DMS53 (cell line): ENCODE measurements at regions not wholly inside any gene's neighbourhood (a gene's known extent, or its start where the extent isn't known, plus 50 kb on each side); places are given as distances from the start of the nearest gene placed in this dataset.
A peak's percentile ranks its signal among the peaks of the same experiment; 100 is the strongest.
"Not testable (repeated sequence)": the region's sequence is repeated elsewhere in the genome, so short reads cannot be mapped to it uniquely, and the experiment has no call there.

Experiments
- DNase-seq: peaks from one replicate; lab custom pipeline; 2025; lab: John Stamatoyannopoulos, UW

DNA sequence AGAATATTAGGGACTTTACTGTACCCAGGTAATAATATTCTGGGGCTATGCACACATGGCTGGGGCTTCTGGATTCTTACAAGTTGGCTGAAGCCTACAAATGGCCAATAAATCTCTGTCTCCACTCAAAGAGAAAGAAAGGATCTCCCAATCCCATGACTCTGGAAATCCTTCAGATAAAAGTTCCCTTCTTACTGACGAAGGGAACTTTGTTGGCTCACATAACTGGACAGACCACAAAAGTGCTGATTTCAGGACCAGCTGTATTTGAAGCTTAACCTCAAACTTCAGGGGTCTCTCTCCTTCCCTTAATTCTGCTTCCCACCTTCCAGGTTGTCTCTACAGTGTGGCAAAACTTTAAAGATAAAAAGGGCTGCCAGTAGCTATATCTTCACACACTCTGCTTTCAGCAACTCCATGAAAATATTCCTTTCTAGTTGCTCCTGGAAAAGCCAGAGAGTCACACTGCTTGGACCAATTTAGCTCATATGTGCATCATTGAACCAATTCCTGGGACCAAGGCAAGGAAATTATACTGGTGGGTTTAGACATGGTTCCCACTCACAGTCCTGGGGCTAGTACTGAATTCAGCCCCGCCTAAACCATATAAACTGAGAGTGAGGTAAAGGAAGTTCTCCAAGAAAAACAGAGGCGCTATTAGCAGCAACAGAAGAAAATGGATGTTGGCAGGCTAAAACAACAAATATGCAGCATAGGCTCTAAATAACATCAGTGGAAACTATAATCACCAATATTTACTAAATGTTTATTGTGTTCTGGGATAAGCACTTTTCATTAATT is 290.0 kb upstream of the GADL1 start:
- no peak for DNase-seq

DNA sequence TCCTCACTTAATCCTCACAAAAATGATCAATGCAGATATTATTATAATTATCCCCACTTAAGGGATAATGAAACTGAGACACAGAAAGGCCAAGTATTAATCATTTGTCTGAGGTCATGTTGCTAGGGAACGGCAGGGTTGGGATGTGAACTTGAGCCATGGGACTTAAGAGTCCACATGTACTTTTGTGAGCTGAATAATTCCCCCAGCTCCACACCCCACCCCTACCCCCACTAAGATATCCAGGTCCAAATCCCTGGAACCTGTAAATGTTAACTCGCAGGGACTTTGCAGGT is 290.5 kb upstream of the GADL1 start:
- no peak for DNase-seq

DNA sequence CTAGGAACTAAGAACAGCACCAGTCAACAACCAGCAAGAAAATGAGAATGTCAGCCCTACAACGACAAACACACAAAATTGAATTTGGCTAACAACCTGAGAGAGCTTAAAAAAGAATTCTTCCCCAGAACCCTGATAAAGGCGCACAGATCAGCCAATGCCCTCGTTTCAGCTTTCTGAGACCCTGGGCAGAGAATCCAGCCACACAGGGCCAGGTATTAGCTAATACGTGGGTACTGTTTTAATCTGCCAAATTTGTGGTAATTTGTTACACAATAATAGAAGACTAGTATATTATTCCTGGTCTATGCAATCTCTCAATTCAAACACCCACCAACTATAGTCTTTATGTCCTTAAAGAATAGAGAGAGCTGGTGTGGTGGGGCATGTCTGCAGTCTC is 291.6 kb upstream of the GADL1 start:
- DNase-seq: no peak

DNA sequence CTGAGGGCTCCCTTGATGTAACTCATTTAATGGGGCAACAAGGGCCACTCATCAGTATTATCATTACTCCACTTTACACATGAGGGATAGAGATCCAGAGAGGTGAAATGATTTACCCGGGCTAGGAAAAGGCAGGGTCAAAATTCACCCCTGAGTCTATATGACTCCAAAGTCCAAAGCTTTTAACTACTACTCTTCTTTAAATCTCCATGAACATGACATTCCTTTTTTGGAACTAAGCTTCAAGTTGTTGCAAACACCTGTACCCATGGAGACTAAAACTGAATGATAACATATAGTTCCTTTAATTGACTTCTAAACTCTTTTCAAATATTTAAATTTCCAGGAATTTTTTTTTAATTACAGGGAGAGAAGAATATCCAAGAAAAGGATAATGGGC is 292.9 kb upstream of the GADL1 start:
- no peak for DNase-seq

DNA sequence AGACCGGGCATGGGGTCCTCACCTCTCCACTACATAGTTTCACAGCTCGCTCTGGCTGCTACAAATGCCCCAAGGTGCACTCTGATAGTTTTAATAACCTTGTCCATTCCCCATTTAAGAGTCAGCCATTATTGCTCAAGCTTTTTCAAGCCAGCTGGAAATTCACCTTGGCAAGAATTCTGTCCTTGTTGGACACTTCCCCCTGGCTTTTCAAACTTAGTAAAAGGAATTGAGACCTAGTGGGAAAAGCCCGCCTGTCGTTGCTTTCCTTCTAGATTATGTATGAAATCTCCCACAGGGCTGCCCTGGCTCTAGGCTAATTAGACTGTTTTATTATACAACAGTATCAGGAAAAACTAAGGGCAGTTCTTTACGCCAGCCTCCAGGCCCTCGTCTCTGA is 293.7 kb upstream of the GADL1 start:
- DNase-seq: no peak

DNA sequence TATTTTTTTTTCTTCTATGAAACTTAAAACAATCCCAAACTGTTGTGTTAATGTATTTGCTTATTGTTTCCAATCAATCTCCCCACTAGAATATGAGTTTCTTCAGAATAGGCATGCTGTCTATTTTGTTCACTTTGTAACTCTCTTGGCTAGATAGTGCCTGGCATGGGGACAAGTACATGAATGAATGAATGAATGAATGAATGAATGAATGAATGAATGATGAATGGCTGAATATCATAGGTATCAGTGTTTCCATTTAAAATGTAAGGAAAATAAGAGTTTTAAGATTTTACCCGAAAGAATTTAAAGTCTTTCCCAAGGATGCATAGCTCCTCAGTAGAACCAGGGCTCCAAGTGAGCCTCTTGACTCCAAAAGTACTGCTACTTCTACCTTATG is 294.9 kb upstream of the GADL1 start:
- no peak for DNase-seq

DNA sequence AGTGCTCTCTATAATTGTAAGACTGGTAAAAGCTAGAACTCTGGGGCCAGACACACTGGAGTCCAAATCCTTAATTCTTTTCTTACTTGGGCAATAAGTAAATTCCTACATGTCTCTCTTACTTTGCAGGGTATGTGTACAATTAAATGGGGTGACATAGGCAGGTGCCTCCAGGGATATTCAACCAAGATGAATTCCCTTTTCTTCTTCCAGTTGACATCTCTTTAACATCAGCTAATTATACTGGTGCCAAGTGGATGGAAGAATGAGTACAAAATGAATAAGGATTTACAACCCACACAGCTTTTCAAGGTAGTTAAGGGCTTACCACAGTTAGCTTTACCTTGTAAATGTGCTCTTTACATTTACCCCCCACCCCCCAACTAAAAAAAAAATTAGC is 295.5 kb upstream of the GADL1 start:
- no peak for DNase-seq

DNA sequence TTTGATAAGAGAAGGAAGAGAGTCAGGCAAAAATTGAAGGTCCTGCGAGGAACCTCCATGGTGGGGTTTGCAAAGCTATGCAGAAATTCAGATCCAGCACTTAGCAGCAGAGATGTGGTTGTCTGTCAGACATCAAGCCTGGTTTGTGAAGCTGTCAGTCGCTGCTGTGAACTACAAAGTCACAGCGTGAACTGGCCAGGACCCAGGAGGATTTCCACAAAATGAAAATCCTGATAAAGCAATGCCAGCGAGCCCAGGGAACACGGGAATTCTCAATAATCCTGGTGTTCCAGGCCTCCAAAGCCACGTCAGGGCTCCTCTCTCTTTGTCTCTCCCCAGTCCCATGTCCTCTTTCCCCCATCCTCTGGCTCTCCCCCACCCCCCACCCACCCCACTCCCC is 296.9 kb upstream of the GADL1 start:
- DNase-seq: no peak

DNA sequence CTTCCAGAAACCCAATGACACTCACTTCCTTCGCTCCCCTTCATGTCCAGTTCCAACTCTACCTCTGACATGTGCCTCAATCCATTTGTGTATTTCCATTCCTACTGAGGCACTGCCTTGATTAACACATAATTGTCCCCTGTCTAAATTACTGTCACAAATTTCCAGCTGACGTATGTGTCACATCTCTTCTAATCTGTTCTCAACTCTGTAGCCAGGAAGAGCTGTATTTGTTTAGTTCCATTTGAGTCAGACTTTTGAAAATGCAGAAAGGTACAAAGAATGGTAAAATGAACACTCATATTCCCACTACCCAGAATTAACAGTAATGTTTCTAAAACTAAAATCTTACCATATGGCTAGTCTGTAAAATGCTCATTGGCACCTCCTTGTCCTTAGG is 299.0 kb upstream of the GADL1 start:
- no peak for DNase-seq

DNA sequence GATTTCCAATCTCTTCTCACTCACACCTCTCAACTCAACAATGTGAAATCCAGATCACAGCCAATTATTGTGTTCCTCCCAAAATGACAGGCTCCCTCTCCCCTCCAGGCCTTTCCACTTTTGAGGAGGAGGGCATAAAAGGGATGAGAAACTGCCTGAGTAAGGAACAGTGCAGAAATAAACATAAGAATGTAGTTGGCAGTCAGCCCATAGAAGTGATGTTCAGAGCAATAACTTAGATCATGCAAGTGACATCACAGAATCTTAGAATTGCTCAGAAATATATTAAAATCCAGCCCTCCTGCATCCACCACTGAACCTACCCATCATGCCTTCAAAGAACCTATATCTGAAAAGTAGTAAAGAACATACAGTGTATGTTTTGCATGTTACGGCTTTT is 299.4 kb upstream of the GADL1 start:
- no peak for DNase-seq

DNA sequence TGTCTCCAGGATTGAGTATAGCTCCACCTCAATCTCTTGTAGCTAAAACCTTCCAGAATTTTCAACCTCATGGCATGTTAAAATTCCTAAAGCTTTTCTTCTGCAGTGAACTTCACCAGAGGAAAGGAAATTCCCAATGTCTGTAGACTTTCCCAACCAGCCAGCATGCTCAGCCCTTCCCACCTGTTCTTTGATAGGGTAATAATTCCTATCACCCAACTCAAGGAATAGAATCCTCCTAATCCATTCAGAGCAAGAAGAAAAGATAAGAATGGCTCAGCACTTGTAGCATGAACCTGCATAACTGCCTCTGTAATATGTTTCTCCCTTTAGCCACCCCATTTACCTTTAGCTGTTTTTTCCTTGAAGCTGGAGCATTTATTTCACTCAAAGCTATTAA is 301.8 kb upstream of the GADL1 start:
- DNase-seq: no peak

DNA sequence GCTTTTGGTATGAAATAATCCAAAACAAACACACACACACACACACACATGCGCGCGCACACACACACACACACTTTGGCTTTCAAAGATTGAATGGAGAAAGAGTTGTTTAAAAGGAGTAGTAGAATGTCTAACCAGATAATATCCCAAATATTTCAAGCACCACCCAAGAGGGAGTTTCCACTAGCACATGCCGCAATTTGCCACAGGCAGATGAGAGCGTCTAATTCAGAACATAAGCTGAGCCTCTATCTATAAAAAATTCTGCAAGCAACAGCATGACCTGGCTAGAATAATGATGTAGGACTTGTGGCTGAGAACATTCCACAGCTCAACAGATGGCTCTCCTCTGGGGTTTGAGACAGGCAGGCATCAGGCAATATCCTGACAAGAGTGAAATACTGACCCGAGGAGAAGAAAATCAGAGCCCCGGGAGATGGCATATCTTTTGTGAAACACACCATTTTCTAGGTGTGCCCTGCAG is 302.5 kb upstream of the GADL1 start:
- DNase-seq: no peak

DNA sequence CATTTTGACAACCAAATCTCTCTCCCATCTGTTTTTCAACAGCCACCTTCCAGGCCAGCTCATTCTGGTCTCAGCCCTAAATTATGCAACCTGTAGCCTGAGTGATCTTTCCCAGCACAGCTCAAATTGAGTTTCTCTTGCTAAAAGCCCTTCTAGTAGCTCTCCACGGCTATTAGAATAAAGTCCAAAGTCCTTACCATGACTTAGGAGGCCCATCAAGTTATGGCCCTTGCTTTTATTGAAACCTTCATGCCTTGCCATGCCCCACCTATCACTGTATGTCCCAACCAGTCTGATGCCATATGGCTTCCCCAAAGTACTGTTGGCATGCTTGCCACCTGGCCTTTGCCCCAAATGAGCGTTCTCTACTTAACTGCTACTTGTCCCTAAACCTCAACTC is 303.5 kb upstream of the GADL1 start:
- DNase-seq: no peak

DNA sequence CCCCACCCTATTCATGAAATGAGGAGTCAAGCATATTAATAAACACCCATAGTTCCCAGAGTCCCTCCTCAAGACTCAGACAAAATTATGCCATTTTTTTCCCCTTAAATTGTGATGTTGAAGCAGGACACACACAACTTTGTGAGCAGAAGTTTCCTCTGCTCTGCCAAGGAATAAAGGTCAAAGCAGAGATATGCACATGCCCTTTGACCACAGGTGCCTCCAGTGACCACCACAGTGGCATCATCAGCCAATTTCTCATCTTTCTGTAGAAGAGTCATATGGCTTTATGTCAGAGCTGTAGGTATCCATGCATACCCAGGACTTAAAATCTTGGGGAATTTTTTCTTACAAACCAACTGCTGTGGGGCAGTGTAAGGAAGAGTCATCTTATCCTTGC is 304.4 kb upstream of the GADL1 start:
- DNase-seq: no peak

DNA sequence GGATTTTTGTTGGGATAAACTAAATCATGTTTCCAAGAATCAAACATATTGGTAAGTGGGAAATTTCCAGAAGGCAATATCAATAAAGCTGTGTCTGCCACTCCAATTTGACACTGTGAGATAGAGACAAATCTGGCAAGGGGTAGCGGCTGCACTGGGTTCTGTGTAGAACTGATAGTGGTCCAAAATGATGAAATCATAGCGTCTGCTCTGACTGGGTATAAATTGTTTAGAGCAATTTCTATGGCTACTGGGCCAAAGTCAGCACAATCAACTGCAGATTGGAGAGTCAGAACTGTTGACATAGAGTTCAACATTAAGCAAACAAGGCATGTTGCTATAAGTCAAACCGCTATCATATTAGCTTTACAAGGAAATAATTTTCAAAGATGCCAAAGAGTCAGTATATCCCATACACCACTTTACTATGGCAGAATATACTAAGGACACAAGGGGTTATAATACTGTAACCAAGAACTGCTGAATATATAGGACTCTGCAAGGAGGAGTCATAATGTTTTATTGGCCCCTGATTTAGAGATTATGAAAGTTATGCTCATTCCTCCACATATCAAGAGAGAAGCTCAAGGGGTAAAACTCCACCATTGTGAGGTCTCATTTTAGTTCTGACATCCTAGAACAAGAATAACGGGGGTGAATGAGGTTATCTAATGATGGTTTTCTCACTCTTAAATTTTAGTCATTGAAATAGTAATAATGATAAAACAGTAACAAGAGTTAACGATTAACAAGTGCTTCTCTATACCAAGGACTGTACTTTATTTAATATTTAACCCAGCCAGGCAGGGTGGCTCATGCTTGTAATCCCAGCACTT is 309.7 kb upstream of the GADL1 start:
- DNase-seq: peak; percentile 54

DNA sequence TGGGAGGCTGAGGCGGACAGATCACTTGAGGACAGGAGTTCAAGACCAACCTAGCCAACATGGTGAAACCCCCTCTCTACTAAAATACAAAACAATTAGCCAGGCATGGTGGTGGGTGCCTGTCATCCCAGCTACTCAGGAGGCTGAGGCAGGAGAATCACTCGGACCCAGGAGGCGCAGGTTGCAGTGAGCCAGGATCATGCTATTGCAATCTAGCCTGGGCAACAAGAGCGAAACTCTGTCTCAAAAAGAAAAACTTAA is 310.3 kb upstream of the GADL1 start:
- not testable (repeated sequence) for DNase-seq

DNA sequence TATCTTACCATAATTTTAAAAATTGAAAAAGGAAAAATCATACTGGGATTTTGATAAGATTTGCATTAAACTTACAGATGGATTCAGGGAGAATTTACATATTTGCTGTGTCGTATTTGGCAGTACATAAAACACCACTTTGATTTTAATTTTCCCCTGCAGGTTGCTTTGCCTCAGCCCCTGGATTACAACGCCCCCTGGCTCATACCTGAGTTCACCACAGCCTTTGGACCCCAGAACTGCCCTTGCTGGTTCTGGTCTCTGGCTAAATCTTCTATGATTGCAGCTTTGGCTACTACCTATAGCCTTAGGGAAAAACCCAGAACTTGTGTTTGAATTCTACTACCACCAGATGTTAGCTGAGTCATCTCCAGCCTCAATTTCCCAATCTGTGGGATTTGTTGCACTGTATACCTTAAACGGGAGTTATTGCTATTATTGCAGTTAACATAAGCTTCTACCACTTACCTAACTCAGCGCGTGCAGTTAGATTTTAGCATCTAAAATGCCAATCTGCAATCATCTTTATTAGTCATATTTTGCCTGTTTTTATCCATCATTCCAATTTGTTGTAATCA is 315.7 kb upstream of the GADL1 start:
- no peak for DNase-seq

DNA sequence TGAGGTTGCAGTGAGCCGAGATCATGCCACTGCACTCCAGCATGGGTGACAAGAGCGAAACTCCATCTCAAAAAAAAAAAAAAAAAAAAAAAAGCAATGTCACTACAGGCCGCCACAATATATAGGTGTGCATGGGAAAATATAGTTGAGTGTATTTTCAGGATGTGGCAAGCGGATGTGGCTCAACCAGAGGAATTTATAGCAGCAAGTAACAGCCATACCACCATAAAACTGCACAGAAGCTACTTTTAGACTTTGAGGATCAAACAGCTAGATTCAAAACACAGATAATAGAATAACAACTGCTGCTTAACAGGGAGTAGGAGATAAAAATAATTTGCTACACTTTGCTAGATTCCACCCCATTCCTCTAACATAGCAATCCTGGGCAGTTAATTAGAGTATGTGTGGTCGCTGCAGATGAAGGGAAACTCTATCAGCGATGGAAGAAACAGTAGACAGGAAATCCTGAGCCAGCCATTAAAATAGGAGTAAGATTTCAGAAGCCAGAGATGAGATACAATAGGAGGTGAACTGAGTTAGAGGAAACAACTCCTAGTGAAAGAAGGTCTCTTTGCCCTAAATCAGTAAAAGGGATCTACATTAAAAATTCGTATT is 318.7 kb upstream of the STT3B start:
- DNase-seq: no peak

DNA sequence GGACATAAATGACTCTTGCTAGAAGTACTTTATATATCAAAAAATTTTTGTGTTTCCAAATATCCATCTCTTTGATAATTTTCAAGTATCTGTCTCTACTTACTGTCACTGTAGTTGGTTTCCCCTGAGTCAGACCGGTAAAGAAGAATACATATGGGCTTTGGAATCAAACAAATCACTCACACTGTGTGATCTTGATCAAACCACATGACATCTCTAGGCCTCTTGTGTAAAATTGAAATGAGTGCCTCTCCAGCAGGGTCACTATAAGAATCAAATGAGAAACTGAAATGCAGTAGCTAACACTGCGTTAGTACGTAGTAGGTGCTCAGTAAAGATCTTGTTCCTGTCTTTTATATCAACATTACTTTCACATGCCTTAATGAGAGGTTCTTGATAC is 314.6 kb upstream of the STT3B start:
- DNase-seq: no peak

DNA sequence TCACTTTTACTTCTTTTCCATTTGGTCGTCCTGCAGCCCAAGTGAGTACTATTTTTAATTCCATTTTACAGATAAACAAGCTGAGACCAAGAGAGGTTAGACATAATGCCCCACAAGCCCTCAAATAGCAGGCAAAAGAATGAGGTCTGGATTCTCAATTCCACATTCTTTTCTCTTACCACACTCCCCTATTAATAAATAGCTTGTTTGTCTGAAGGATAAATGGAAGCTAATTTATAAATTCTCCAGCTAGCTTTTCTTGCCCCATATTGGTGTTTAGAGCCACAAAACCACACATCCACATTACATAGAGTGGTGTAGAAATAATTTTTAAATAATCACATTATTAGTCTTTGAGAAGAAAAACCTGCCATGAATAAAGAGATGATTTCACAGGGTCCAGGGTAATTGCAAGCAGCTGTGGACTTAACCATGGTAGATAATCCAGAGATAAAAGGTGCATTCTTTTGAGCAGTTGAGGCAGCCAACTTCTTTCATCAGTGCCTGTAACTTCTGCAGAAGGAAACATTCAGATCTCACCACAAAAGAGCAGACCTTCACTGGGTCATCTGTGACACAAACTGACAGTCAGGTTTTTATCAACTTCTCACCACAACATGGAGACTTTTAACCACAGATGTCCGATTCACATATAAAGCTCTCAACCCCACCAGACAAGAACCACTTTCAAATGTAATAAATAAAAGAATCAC is 313.4 kb upstream of the STT3B start:
- no peak for DNase-seq

DNA sequence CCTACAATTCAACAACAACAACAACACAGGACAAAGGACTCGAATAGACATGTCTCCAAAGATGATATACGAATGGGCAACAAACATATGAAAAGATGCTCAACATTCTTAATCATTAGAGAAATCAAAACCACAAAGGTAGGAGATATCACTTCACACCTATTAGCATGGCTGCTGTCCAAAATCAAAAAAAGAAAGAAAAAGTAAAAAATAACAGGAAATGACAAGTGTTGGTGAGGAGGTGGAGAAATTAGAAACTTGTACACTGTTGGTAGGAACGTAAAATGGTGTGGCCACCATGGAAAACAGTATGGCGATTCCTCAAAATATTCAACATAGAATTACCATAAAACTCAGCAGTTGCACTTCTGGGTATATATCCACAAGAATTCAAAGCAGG is 312.3 kb upstream of the STT3B start:
- no peak for DNase-seq

DNA sequence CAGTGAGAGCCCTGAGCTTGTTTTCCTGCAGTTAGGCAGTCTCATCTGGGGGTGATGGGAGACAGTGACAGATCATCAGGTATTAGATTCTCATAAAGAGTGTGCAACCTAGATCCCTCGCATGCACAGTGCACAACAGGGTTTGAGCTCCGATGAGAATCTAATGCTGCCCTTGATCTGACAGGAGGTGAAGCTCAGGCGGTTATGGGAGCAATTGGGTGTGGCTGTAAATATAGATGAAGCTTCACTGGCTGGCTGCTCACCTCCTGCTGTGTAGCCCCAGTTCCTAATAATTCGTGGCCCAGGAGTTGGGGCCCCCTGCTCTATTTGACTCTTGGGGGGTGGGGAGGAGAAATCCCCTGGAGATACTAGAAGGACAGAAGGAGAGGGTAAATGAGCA is 309.4 kb upstream of the STT3B start:
- DNase-seq: no peak

DNA sequence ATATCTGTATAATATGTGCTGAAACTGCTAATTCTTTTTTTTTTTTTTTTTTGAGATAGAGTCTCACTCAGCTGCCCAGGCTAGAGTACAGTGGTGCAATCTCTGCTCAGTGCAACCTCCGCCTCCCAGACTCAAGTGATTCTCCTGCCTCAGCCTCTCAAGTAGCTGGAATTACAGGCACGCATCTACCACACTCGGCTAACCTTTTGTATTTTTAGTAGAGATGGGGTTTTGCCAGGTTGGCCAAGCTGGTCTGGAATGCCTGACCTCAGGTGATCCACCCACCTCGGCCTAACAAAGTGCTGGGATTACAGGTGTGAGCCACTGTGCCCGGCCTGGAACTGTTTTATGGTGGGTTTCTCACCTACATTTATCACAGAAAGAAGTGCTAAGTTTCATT is 307.8 kb upstream of the STT3B start:
- no peak for DNase-seq
